ENCODE measurements at regions not wholly inside any gene's neighbourhood (a gene's known extent, or its start where the extent isn't known, plus 50 kb on each side); places are given as distances from the start of the nearest gene placed in this dataset.

DNA sequence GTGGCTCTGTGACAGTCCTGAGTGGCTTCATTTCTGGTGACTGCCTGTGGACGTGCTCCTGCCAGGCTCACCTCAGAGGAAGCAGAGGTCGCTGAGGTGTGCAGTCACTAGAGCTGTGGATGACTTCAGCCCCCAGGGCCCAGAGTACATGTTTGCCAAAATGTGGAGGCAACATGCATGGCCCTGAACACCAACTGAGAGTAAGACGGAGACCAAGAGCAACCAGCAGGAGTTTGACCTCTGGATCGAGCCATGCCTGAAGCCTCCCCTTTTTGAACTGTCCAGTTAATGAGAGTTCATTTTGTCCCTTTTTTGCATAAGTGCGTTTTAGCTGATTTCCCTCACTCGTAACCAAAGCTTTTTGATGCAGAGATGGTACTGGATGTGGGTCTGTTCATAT is 184.9 kb downstream of the RTP5 start:
- Histone ChIP-seq H2AK5ac (ENCODE audit: low read depth, low read length) (no peak overlapping the region), H3K14ac (ENCODE audit: insufficient read length) (no peak overlapping the region), H3K56ac (replicated peaks; ENCODE audit: insufficient read length, low read depth, low read length) (no peak overlapping the region), H2BK120ac (replicated peaks; ENCODE audit: low read depth, low read length) (no peak overlapping the region), H3K23ac (ENCODE audit: insufficient read length) (no peak overlapping the region), H4K20me1 (replicated peaks in 1 of 2; ENCODE audit: control insufficient read depth in 1 of 2, insufficient read depth in 2 of 2, low read length in 2 of 2) (no peaks in the 10 kb centered on the region), H3K27ac (ENCODE audit: low read depth, low read length) (no peak overlapping the region), H3K36me3 (ENCODE audit: control insufficient read depth in 2 of 4, insufficient read depth in 4 of 4, low read length in 3 of 4) (no peaks in the 10 kb centered on the region), H2BK12ac (ENCODE audit: low read depth, low read length) (no peak overlapping the region), H3K18ac (ENCODE audit: extremely low read depth, low read length) (no peak overlapping the region), H3K27me3 (replicated peaks in 1 of 4; ENCODE audit: control insufficient read depth in 3 of 4, extremely low read depth in 1 of 4, insufficient read depth in 3 of 4, low read length in 3 of 4) (peaks cover 5 to 78% (median 49%) of the 10 kb centered on the region in 4 experiments), H2BK5ac (ENCODE audit: low read depth, low read length) (no peak overlapping the region), H3K79me1 (ENCODE audit: low read depth, low read length) (no peaks in the 10 kb centered on the region), H3K4me1 (replicated peaks in 1 of 4; ENCODE audit: control insufficient read depth in 3 of 4, insufficient read depth in 4 of 4, low read length in 3 of 4) (no peaks in the 10 kb centered on the region; a peak in 1 of 7 replicates), H2BK20ac (ENCODE audit: low read length) (no peak overlapping the region), H4K8ac (ENCODE audit: extremely low read depth, insufficient read depth, low read length) (no peak overlapping the region; the same call in 1 of the 2 replicates), H4K91ac (replicated peaks; ENCODE audit: insufficient read length, low read length) (no peak overlapping the region), H2AFZ (ENCODE audit: low read length) (no peak overlapping the region), H3K23me2 (ENCODE audit: low read depth, low read length) (no peaks in the 10 kb centered on the region), H3K79me2 (ENCODE audit: control insufficient read depth in 1 of 2, insufficient read depth in 2 of 2, low read length in 2 of 2) (no peaks in the 10 kb centered on the region), H3K4me2 (ENCODE audit: insufficient read depth in 1 of 2, low read depth in 2 of 2, low read length in 2 of 2) (no peak overlapping the region), H3K9ac (replicated peaks in 1 of 4; ENCODE audit: extremely low read depth in 1 of 4, low read depth in 3 of 4, low read length in 3 of 4) (no peak overlapping the region), H3K4me3 (ENCODE audit: extremely low read depth in 1 of 4, insufficient read depth in 2 of 4, low read depth in 3 of 4, low read length in 4 of 4) (no peak overlapping the region), H4K5ac (ENCODE audit: insufficient read length, low read depth, low read length) (no peak overlapping the region), H2BK15ac (ENCODE audit: low read length) (no peak overlapping the region), H3K4ac (replicated peaks; ENCODE audit: insufficient read length, low read depth, low read length) (no peak overlapping the region), H3K9me3 (ENCODE audit: insufficient read depth in 2 of 2, low read depth in 1 of 2, low read length in 1 of 2) (no peaks in the 10 kb centered on the region)
- ChIA-PET POLR2A (ENCODE audit: partially characterized antibody) (no interaction called here), CTCF (ENCODE audit: partially characterized antibody) (interaction anchor here (0.6 kb wide), 1 partner anchor 23 kb away, joined by 3 read pairs; no protein-coding TSS in a partner anchor)
- TF ChIP-seq JUN (IDR thresholded peaks at IDR 0.05; ENCODE audit: low read depth, low read length): no peak
- no peak for TF ChIP-seq NRF1 (IDR thresholded peaks at IDR 0.05; ENCODE audit: low read depth, low read length)
- TF ChIP-seq FOSL1 (IDR thresholded peaks at IDR 0.05; ENCODE audit: insufficient read depth, low read depth, low read length): no peak
- TF ChIP-seq RBBP5 (IDR thresholded peaks at IDR 0.05; ENCODE audit: borderline replicate concordance, low read depth, low read length): no peak
- TF ChIP-seq USF2 (IDR thresholded peaks at IDR 0.05; ENCODE audit: low read length): no peak
- no peak for TF ChIP-seq HDAC2 (IDR thresholded peaks at IDR 0.05; ENCODE audit: borderline replicate concordance in 1 of 2, low read depth in 2 of 2, low read length in 2 of 2)
- no peak for FAIRE-seq
- WGBS, 2 experiments (ENCODE audit: extremely low coverage in 1 of 2, insufficient coverage in 1 of 2, insufficient read length in 1 of 2, insufficient replicate concordance in 2 of 2, low coverage in 1 of 2, low lambda C conversion rate in 2 of 2, missing lambda C conversion rate in 1 of 2): 85% methylated on average over 6 of the region's 6 CpGs; no CpG with 5 or more reads in 1 of the 2 experiments
- DNase-seq (ENCODE audit: low read depth in 1 of 2, low spot score in 2 of 2): no peak

Measured in H1 (cell line).